Prostate gland (tissue), 2 donors: ENCODE measurements at regions not wholly inside any gene's neighbourhood (a gene's known extent, or its start where the extent isn't known, plus 50 kb on each side); places are given as distances from the start of the nearest gene placed in this dataset.

Experiments used
- DNase-seq: peaks from one replicate; pipeline ENCODE4 v3.0.0-alpha.2; 2019; ENCODE audit warnings: low spot score
- H3K27ac ChIP-seq, 2 donors: fragments of 200-600 bp; sonication (generic); 2 replicates each; pipeline ENCODE4 v1.5.1; 2017 to 2019
- H3K27me3 ChIP-seq: fragments of 200-600 bp; sonication (generic); replicated peaks from 2 replicates; pipeline ENCODE4 v1.5.1; 2019; ENCODE audit not compliant: insufficient read depth
- H3K36me3 ChIP-seq, 2 donors: fragments of 200-600 bp; sonication (generic); 1 replicate in 1 of 2; 2 replicates in 1 of 2; pipeline versions ENCODE4 v1.5.1 to v1.8.1; 2017 to 2019
- H3K4me1 ChIP-seq: fragments of 200-600 bp; sonication (generic); replicated peaks from 2 replicates; pipeline ENCODE4 v1.5.1; 2019
- H3K4me3 ChIP-seq, 2 donors: fragments of 200-600 bp; sonication (generic); 2 replicates each; pipeline ENCODE4 v1.5.1; 2017 to 2019
- H3K9me3 ChIP-seq: fragments of 200-600 bp; sonication (generic); 2 replicates; pipeline ENCODE4 v1.5.1; 2017
- POLR2A ChIP-seq: fragments of 450-650 bp; IDR thresholded peaks from one replicate; pipeline ENCODE4 v1.6.1; 2016; ENCODE audit warnings: antibody characterized with exemption, mild to moderate bottlenecking
- POLR2AphosphoS5 ChIP-seq: sonication (generic); formaldehyde crosslinking; IDR thresholded peaks from one replicate; pipeline ENCODE4 v1.6.1; 2017; ENCODE audit warnings: antibody characterized with exemption
- WGBS: methylation state at CpG from one replicate; pipeline ENCODE4 v1.1.5; 2018; 5-methylcytosine and 5-hydroxymethylcytosine counted together
- intact Hi-C: fragments of 100-400 bp; cut with DNase I; formaldehyde crosslinking; loops from one replicate; pipeline ENCODE4 v1.14.2; 2022
- TF ChIP-seq, protein P1 (sequence below), 4 experiments: fragments of 200-600 bp in 2 of 4; fragments of 450-650 bp in 2 of 4; sonication (generic) in 2 of 4; IDR thresholded peaks; 1 replicate in 3 of 4; 2 replicates in 1 of 4; pipeline ENCODE4 v1.5.1; 2016 to 2019; ENCODE audit warnings: antibody characterized with exemption in 4 of 4, mild to moderate bottlenecking in 2 of 4, moderate library complexity in 2 of 4

DNA sequence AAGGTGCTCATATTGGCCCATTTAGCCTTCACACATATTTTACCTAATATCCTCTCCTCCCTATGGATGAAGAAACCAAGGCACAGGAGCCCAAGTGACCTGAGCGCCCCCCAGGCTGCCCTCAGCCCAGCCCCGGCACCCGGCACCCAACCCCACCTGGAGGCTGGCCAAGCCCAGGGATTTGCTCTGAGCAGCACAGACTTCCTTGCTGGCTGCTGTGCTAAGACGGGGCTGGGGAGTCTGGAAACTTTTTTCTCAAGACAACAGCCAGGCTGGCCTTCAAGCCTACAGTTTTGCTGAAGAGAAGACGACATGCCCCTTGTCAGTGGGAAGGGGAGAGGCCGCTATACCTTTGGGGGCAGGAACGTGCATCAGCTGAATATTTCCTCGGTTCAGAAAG is 52.7 kb upstream of the LAMA1 start:
- no peak for DNase-seq
- intact Hi-C loops: no loop called here

DNA sequence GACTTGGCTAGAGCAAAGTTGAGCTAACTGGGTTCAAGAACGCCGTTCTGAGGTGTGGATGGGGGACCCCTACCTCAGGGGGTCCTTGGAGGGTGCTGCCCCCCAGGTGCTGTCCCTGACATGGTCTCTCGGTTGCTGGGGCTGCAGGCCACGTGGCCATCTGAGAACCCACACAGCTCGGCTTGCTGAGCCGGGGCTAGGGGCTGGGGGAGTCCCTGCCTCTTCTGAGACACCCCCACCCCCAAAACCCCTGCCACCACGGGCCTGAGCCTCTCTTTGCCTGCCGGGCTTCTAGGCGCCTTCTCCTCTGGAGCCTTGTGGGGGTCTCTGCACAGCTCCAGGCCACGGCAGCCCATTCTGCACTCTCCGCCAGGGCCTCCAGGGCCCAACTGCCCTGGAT is 52.0 kb upstream of the LAMA1 start:
- intact Hi-C loops: no loop called here
- TF ChIP-seq, protein P1, sequence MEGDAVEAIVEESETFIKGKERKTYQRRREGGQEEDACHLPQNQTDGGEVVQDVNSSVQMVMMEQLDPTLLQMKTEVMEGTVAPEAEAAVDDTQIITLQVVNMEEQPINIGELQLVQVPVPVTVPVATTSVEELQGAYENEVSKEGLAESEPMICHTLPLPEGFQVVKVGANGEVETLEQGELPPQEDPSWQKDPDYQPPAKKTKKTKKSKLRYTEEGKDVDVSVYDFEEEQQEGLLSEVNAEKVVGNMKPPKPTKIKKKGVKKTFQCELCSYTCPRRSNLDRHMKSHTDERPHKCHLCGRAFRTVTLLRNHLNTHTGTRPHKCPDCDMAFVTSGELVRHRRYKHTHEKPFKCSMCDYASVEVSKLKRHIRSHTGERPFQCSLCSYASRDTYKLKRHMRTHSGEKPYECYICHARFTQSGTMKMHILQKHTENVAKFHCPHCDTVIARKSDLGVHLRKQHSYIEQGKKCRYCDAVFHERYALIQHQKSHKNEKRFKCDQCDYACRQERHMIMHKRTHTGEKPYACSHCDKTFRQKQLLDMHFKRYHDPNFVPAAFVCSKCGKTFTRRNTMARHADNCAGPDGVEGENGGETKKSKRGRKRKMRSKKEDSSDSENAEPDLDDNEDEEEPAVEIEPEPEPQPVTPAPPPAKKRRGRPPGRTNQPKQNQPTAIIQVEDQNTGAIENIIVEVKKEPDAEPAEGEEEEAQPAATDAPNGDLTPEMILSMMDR (IDR thresholded peaks at IDR 0.05): no peak
- TF ChIP-seq POLR2AphosphoS5 (no peak), POLR2A (no peak)
- Histone ChIP-seq H3K4me1 (no peaks in the 10 kb centered on the region), H3K36me3 (no peaks in the 10 kb centered on the region), H3K27me3 (no peaks in the 10 kb centered on the region), H3K4me3 (no peak overlapping the region), H3K9me3 (no peaks in the 10 kb centered on the region), H3K27ac (no peak overlapping the region)
- 93% methylated on average over 11 of the region's 11 CpGs for WGBS
- no peak for DNase-seq

More for the DNA sequence above, 52.7 kb upstream of the LAMA1 start:
- H3K27ac ChIP-seq: no peak overlapping the region
- TF ChIP-seq POLR2AphosphoS5: no peak
- TF ChIP-seq, protein P1 (IDR thresholded peaks at IDR 0.05): no peak
- TF ChIP-seq POLR2A: no peak
- no peaks in the 10 kb centered on the region for H3K27me3 ChIP-seq
- WGBS: 83% methylated on average over 8 of the region's 8 CpGs
- H3K36me3 ChIP-seq: no peaks in the 10 kb centered on the region
- no peaks in the 10 kb centered on the region for H3K4me1 ChIP-seq
- no peaks in the 10 kb centered on the region for H3K9me3 ChIP-seq
- H3K4me3 ChIP-seq: no peak overlapping the region

GRCh38 chr18:7168408-7168807 is 50.8 kb upstream of the LAMA1 start:
- DNase-seq: no peak
- TF ChIP-seq POLR2AphosphoS5: no peak
- TF ChIP-seq POLR2A: no peak
- TF ChIP-seq, protein P1 (IDR thresholded peaks at IDR 0.05): no peak
- no peaks in the 10 kb centered on the region for H3K36me3 ChIP-seq
- no peak overlapping the region for H3K27ac ChIP-seq
- H3K4me1 ChIP-seq: no peaks in the 10 kb centered on the region
- intact Hi-C loops: no loop called here
- H3K4me3 ChIP-seq: no peak overlapping the region
- no peaks in the 10 kb centered on the region for H3K9me3 ChIP-seq
- WGBS: 78% methylated on average over 7 of the region's 7 CpGs
- no peaks in the 10 kb centered on the region for H3K27me3 ChIP-seq
